Breast epithelium (tissue), 3 donors: ENCODE measurements at regions not wholly inside any gene's neighbourhood (a gene's known extent, or its start where the extent isn't known, plus 50 kb on each side); places are given as distances from the start of the nearest gene placed in this dataset.

Experiments used
- CTCF ChIP-seq, 3 donors: fragments of 450-650 bp; IDR thresholded peaks; one replicate each; pipeline ENCODE4 v1.5.1; 2016 to 2017; ENCODE audit warnings: antibody characterized with exemption in 3 of 3, mild to moderate bottlenecking in 3 of 3, moderate library complexity in 3 of 3
- POLR2A ChIP-seq: fragments of 450-650 bp; IDR thresholded peaks from one replicate; pipeline ENCODE4 v1.6.1; 2016; ENCODE audit warnings: antibody characterized with exemption, mild to moderate bottlenecking, moderate library complexity
- POLR2AphosphoS5 ChIP-seq, 3 donors: sonication (generic); formaldehyde crosslinking; IDR thresholded peaks; one replicate each; pipeline ENCODE4 v1.6.1; 2017; ENCODE audit warnings: antibody characterized with exemption in 3 of 3

DNA sequence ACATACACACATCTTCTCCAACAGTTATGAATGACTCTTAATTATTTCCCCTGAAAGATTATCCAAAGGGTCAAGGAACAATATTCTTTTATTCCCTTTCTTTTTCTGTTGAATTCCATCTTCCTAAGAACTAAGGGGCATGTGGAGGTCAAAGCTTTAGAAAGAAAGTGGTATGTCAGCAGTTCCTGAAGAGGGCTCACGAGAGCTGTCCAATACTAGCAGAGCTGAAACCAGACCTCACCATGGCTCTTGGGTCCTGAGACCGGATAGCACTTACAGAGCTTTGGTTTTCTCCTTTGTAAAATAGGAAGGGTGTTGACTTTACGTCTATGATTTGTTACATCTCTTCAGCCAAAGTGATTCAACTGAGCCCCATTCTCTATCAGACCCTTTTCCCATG lies 109.8 kb upstream of the FREM2 start:
- TF ChIP-seq CTCF (IDR thresholded peaks at IDR 0.05) (no peak), POLR2A (no peak), POLR2AphosphoS5 (IDR thresholded peaks at IDR 0.05) (no peak)
